DND-41 (cell line): ENCODE measurements at regions not wholly inside any gene's neighbourhood (a gene's known extent, or its start where the extent isn't known, plus 50 kb on each side); places are given as distances from the start of the nearest gene placed in this dataset.

Source experiments
- CTCF ChIP-seq: IDR thresholded peaks from 2 replicates; pipeline ENCODE4 v1.5.1; 2012; ENCODE audit warnings: borderline replicate concordance, low read length, moderate library complexity, mild to moderate bottlenecking; ENCODE audit not compliant: poor library complexity, severe bottlenecking; ENCODE audit errors: extremely low read depth
- EZH2 ChIP-seq: IDR thresholded peaks from 3 replicates; pipeline ENCODE4 v1.6.1; 2012; ENCODE audit warnings: borderline replicate concordance, low read depth, mild to moderate bottlenecking, moderate library complexity, low read length, inconsistent platforms; ENCODE audit not compliant: severe bottlenecking

- TF ChIP-seq CTCF (no peak), EZH2 (no peak)
These were observed 626.2 kb upstream of the CNTNAP2 start for GRCh38 chr7:145490356-145490755.
